ENCODE measurements at regions not wholly inside any gene's neighbourhood (a gene's known extent, or its start where the extent isn't known, plus 50 kb on each side); places are given as distances from the start of the nearest gene placed in this dataset.

- no peak overlapping the region for H3K9ac ChIP-seq (ENCODE audit: control insufficient read depth, extremely low read depth, insufficient read depth, low read length)
- dilution Hi-C loops (cut with MboI; ENCODE audit: extremely low pct_ligation_motif_present, low sequenced_read_pairs), result no loop called here
- H3K4me1 ChIP-seq (ENCODE audit: control insufficient read depth, extremely low read depth, insufficient read depth, low read length), result no peaks in the 10 kb centered on the region
- TF ChIP-seq CTCF (optimal IDR thresholded peaks at IDR 0.05 in 1 of 3, IDR thresholded peaks at IDR 0.05 in 1 of 3, conservative IDR thresholded peaks at IDR 0.05 in 1 of 3; ENCODE audit: extremely low read depth in 1 of 3, insufficient read depth in 2 of 3, low read length in 3 of 3), result no peak
- no peak for TF ChIP-seq EZH2 (IDR thresholded peaks at IDR 0.05; ENCODE audit: low read length)
- H2AFZ ChIP-seq (ENCODE audit: control insufficient read depth, low read length), result no peak overlapping the region
- H3K4me2 ChIP-seq (ENCODE audit: control insufficient read depth, extremely low read depth, insufficient read depth, low read depth, low read length), result no peak overlapping the region
- DNase-seq (ENCODE audit: low read depth, low spot score) (no peak), FAIRE-seq (no peak)
- H3K27me3 ChIP-seq (ENCODE audit: control insufficient read depth, extremely low read depth, insufficient read depth, low read length), result peaks cover 37% of the 10 kb centered on the region
- H3K36me3 ChIP-seq (ENCODE audit: control insufficient read depth in 2 of 2, extremely low read depth in 1 of 2, insufficient read depth in 2 of 2, low read length in 2 of 2), result no peaks in the 10 kb centered on the region
- H4K20me1 ChIP-seq (ENCODE audit: control insufficient read depth, extremely low read depth, insufficient read depth, low read length), result no peaks in the 10 kb centered on the region
- H3K4me3 ChIP-seq (ENCODE audit: control insufficient read depth in 2 of 3, extremely low read depth in 1 of 3, insufficient read depth in 2 of 3, low read depth in 1 of 3, low read length in 3 of 3), result no peak overlapping the region
- no peaks in the 10 kb centered on the region for H3K79me2 ChIP-seq (ENCODE audit: control insufficient read depth, insufficient read depth, low read length)
- no peaks in the 10 kb centered on the region for H3K9me3 ChIP-seq (ENCODE audit: control insufficient read depth, low read depth, low read length)
- no peaks in the 10 kb centered on the region for H3K9me1 ChIP-seq (ENCODE audit: control insufficient read depth, extremely low read depth, insufficient read depth, low read length)
- H3K27ac ChIP-seq (ENCODE audit: control insufficient read depth, insufficient read depth, low read length), result no peak overlapping the region
Measured at GRCh38 chr6:166862978-166863530, 93.3 kb downstream of the RNASET2 start.

- no peak for DNase-seq (ENCODE audit: low read depth, low spot score)
Measured at GRCh38 chr6:166862287-166862977, 93.9 kb downstream of the RNASET2 start.

More at GRCh38 chr6:166862287-166862977, 93.9 kb downstream of the RNASET2 start:
- Histone ChIP-seq H3K36me3 (ENCODE audit: control insufficient read depth in 2 of 2, extremely low read depth in 1 of 2, insufficient read depth in 2 of 2, low read length in 2 of 2) (no peaks in the 10 kb centered on the region), H3K9me3 (ENCODE audit: control insufficient read depth, low read depth, low read length) (no peaks in the 10 kb centered on the region), H3K4me2 (ENCODE audit: control insufficient read depth, extremely low read depth, insufficient read depth, low read depth, low read length) (peak overlapping the region; percentile 39), H3K27ac (ENCODE audit: control insufficient read depth, insufficient read depth, low read length) (no peak overlapping the region), H3K4me1 (ENCODE audit: control insufficient read depth, extremely low read depth, insufficient read depth, low read length) (no peaks in the 10 kb centered on the region), H3K79me2 (ENCODE audit: control insufficient read depth, insufficient read depth, low read length) (no peaks in the 10 kb centered on the region), H3K9ac (ENCODE audit: control insufficient read depth, extremely low read depth, insufficient read depth, low read length) (no peak overlapping the region), H3K9me1 (ENCODE audit: control insufficient read depth, extremely low read depth, insufficient read depth, low read length) (no peaks in the 10 kb centered on the region), H4K20me1 (ENCODE audit: control insufficient read depth, extremely low read depth, insufficient read depth, low read length) (no peaks in the 10 kb centered on the region), H3K4me3 (ENCODE audit: control insufficient read depth in 2 of 3, extremely low read depth in 1 of 3, insufficient read depth in 2 of 3, low read depth in 1 of 3, low read length in 3 of 3) (no peak overlapping the region), H2AFZ (ENCODE audit: control insufficient read depth, low read length) (no peak overlapping the region), H3K27me3 (ENCODE audit: control insufficient read depth, extremely low read depth, insufficient read depth, low read length) (peaks cover 37% of the 10 kb centered on the region)
- TF ChIP-seq EZH2 (IDR thresholded peaks at IDR 0.05; ENCODE audit: low read length) (peak; percentile 81), CTCF (optimal IDR thresholded peaks at IDR 0.05 in 1 of 3, IDR thresholded peaks at IDR 0.05 in 1 of 3, conservative IDR thresholded peaks at IDR 0.05 in 1 of 3; ENCODE audit: extremely low read depth in 1 of 3, insufficient read depth in 2 of 3, low read length in 3 of 3) (no peak)
- no peak for FAIRE-seq
- dilution Hi-C loops (cut with MboI; ENCODE audit: extremely low pct_ligation_motif_present, low sequenced_read_pairs), result no loop called here

All from keratinocyte (primary cell).